HTR-8/SVneo (cell line): ENCODE measurements at regions not wholly inside any gene's neighbourhood (a gene's known extent, or its start where the extent isn't known, plus 50 kb on each side); places are given as distances from the start of the nearest gene placed in this dataset.
A peak's percentile ranks its signal among the peaks of the same experiment; 100 is the strongest.
"Not testable (repeated sequence)": the region's sequence is repeated elsewhere in the genome, so short reads cannot be mapped to it uniquely, and the experiment has no call there.

Source experiments
- DNase-seq: peaks from one replicate; pipeline ENCODE4 v3.0.0; 2011; ENCODE audit warnings: low spot score, mixed read lengths; ENCODE audit not compliant: insufficient read length
- FAIRE-seq: peaks from 2 replicates; lab custom pipeline; 2011; peaks lifted over from hg19 to GRCh38; lab: Jason Lieb, UNC

DNA sequence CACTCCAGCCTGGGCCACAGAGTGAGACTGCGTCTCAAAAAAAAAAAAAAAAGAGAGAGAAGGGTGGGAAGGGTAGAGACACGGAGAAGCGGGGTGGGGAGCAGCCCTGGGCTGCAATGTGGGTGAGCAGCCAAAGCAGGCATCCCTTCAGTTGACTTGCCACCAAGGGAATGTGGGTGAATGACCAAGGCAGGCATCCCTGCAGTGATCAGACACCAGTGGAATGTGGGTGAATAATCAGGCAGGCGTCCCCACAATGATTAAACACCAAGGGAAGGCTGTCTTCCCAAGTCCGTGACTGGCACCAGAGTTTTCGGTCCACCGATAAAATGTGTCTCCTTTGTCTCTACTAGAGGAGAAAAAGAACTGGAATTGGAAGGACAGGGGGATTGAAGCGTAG lies 69.0 kb upstream of the EZR start:
- FAIRE-seq, DNase-seq: not testable (repeated sequence)

DNA sequence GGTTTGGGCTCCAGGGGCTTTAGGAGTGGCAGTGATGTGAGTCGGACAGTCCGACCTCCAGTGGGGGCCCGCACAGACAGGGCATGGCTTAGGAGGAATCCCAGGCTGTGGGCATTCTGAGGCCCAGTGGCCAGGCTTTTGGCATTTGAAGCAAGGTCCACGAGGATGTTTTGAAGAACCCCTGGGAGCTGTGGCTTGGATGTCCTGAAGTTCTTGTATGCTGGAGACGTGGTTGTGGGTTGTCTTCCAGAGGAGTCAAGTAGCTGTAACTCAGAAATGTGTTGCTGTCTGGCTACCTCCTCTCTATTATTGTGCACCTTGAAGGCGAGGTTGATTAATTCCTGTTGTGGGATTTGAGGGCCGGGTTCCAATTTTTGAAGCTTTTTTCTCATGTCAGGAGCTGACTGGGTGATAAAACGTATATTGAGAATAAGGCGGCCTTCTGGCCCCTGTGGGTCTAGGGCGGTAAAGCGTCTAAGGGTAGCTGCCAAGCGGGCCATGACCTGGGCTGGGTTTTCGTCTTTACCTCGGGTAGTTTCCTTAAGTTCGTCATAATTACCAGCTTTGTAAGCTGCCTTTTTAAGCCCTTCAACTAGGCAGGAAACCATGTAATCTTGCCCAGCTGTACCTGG lies 67.3 kb upstream of the EZR start:
- not testable (repeated sequence) for FAIRE-seq, DNase-seq

GRCh38 chr6:158881884-158882283 lies 62.7 kb upstream of the EZR start:
- FAIRE-seq, DNase-seq: not testable (repeated sequence)

GRCh38 chr6:158881276-158881675 lies 62.1 kb upstream of the EZR start:
- FAIRE-seq, DNase-seq: not testable (repeated sequence)

DNA sequence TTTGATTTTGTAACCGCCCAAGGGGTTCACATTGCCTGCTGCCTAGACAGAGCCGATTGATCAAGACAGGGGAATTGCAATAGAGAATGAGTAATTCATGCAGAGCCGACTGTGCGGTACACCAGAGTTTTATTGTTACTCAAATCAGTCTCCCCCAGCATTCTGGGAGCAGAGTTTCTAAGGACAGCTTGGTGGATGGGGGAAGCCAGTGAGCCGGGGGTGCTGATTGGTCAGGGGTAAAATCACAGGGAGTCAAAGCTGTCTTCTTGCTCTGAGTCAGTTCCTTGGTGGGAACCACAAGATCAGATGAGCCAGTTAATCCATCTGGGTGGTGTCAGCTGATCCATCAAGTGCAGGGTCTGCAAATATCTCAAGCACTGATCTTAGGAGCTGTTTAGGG lies 60.0 kb upstream of the EZR start:
- no peak for FAIRE-seq
- no peak for DNase-seq

- no peak for FAIRE-seq
- no peak for DNase-seq
Observed at GRCh38 chr6:158877716-158878115, 58.5 kb upstream of the EZR start.

DNA sequence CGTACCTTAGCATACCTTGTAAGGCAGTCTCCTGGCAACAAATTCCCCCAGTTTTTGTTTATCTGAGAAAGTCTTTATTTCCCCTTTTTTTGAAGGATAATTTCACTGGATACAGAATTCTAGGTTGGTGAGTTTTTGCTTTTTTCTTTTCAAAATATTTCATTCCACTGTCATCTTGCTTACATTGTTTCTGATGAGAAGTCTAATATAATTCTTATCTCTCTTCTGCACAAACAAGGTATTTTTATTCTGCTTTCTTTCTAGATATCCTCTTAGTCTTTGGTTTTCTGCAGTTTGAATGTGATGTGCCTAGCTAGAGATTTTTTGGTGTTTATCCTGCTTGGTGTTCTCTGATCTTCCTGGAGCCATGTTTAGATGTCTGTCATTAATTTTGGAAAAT lies 57.7 kb upstream of the EZR start:
- FAIRE-seq (no peak), DNase-seq (no peak)

GRCh38 chr6:158870649-158870957 lies 51.4 kb upstream of the EZR start:
- FAIRE-seq (no peak), DNase-seq (no peak)

GRCh38 chr6:158869826-158870648 lies 50.9 kb upstream of the EZR start:
- DNase-seq (peak; percentile 95), FAIRE-seq (peak; percentile 97)

DNA sequence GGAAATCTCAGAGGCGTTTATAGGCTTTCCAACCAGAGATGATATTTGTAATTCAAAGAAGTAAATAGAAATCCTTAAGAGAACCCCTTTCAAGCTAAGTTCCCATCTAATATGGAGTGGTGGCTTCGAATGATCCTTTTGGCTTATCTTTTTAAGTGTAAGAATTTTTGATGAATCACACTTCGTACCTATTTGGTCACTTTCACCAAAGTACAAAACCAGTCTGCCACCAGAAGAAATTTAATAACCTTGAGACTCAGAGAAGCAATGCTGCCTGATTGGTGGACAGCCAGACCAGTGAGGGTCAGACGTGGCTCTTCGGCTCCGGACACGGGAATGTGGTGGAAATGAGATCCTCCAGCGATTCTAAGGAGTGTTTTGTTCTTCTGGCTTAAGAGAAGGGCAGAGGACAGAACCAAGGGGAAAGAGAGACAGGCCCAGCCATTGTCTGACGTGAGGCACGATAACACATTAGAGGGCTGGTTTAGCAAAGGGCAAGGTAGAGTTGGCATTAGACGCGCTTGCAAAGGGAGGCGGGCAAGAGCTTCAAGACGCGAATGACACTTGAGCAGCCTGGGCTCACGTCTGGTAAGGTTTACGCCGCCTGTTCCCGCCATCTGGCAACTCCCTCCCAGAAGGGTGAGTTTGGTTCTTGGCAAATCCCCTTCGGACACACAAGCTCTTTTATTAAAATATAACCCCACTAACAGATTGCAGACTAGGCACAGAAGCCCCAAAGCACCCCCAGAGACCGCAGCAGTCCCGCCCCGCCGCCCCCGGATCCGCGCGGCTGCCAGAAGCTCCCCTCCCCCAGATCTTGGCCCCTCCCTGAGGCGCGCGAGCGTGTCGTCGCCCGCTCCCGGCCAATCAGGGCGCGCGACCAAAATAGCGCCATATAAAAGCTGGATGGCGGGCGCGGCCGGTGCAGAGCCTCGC lies 50.0 kb upstream of the EZR start:
- peak; percentile 37 for DNase-seq
- no peak for FAIRE-seq
